ENCODE measurements at regions not wholly inside any gene's neighbourhood (a gene's known extent, or its start where the extent isn't known, plus 50 kb on each side); places are given as distances from the start of the nearest gene placed in this dataset.
A peak's percentile ranks its signal among the peaks of the same experiment; 100 is the strongest.

GRCh38 chr11:32508780-32509179 lies 73.4 kb upstream of the WT1 start:
- H3K4me3 ChIP-seq (replicated peaks; ENCODE audit: low read depth, low read length), result no peak overlapping the region
- no peak for TF ChIP-seq CTCF (IDR thresholded peaks at IDR 0.05; ENCODE audit: low read length, missing control alignments)
- no peak for DNase-seq (ENCODE audit: low read depth)

GRCh38 chr11:32500001-32500400 lies 64.7 kb upstream of the WT1 start:
- no peak for TF ChIP-seq CTCF (IDR thresholded peaks at IDR 0.05; ENCODE audit: low read length, missing control alignments)
- no peak overlapping the region for H3K4me3 ChIP-seq (replicated peaks; ENCODE audit: low read depth, low read length)
- no peak for DNase-seq (ENCODE audit: low read depth)

GRCh38 chr11:32497951-32498350 lies 62.6 kb upstream of the WT1 start:
- no peak for TF ChIP-seq CTCF (IDR thresholded peaks at IDR 0.05; ENCODE audit: low read length, missing control alignments)
- DNase-seq (ENCODE audit: low read depth), result no peak
- H3K4me3 ChIP-seq (replicated peaks; ENCODE audit: low read depth, low read length), result no peak overlapping the region

GRCh38 chr11:32494629-32495028 lies 59.3 kb upstream of the WT1 start:
- no peak for TF ChIP-seq CTCF (IDR thresholded peaks at IDR 0.05; ENCODE audit: low read length, missing control alignments)
- no peak for DNase-seq (ENCODE audit: low read depth)
- no peak overlapping the region for H3K4me3 ChIP-seq (replicated peaks; ENCODE audit: low read depth, low read length)

GRCh38 chr11:32489464-32489863 lies 54.1 kb upstream of the WT1 start:
- no peak overlapping the region for H3K4me3 ChIP-seq (replicated peaks; ENCODE audit: low read depth, low read length)
- DNase-seq (ENCODE audit: low read depth), result no peak
- peak; percentile 2 for TF ChIP-seq CTCF (IDR thresholded peaks at IDR 0.05; ENCODE audit: low read length, missing control alignments)

GRCh38 chr11:32487270-32487669 lies 51.9 kb upstream of the WT1 start:
- peak; percentile 22 for DNase-seq (ENCODE audit: low read depth)
- H3K4me3 ChIP-seq (replicated peaks; ENCODE audit: low read depth, low read length), result no peak overlapping the region
- peak; percentile 49 for TF ChIP-seq CTCF (IDR thresholded peaks at IDR 0.05; ENCODE audit: low read length, missing control alignments)

GRCh38 chr11:32485733-32486132 lies 50.4 kb upstream of the WT1 start:
- no peak for TF ChIP-seq CTCF (IDR thresholded peaks at IDR 0.05; ENCODE audit: low read length, missing control alignments)
- DNase-seq (ENCODE audit: low read depth), result no peak
- H3K4me3 ChIP-seq (replicated peaks; ENCODE audit: low read depth, low read length), result no peak overlapping the region

Measured in fibroblast of pulmonary artery (primary cell).